T1000 (cell line): ENCODE measurements at regions not wholly inside any gene's neighbourhood (a gene's known extent, or its start where the extent isn't known, plus 50 kb on each side); places are given as distances from the start of the nearest gene placed in this dataset.

ENCODE experiments used
- DNase-seq: peaks from one replicate; lab custom pipeline; 2025; ENCODE audit warnings: mixed read lengths; lab: John Stamatoyannopoulos, UW

- DNase-seq, result no peak
These were observed 61.3 kb upstream of the VCX2 start for GRCh38 chrX:8232406-8232805.

GRCh38 chrX:8233091-8233490 lies 62.0 kb upstream of the VCX2 start:
- no peak for DNase-seq

- no peak for DNase-seq
These were observed 64.0 kb upstream of the VCX2 start for GRCh38 chrX:8235026-8235425.

- no peak for DNase-seq
These were observed 66.7 kb upstream of the VCX2 start for GRCh38 chrX:8237718-8238117.

- no peak for DNase-seq
These were observed 71.5 kb upstream of the VCX2 start for GRCh38 chrX:8242431-8243020.

- DNase-seq, result no peak
These were observed 73.2 kb upstream of the VCX2 start for GRCh38 chrX:8244301-8244700.

- DNase-seq, result no peak
These were observed 74.3 kb upstream of the VCX2 start for GRCh38 chrX:8245411-8245810.

GRCh38 chrX:8253096-8253495 lies 82.0 kb upstream of the VCX2 start:
- no peak for DNase-seq

- no peak for DNase-seq
These were observed 83.3 kb upstream of the VCX2 start for GRCh38 chrX:8254401-8254800.

- no peak for DNase-seq
These were observed 101.8 kb upstream of the VCX2 start for GRCh38 chrX:8272821-8273220.

GRCh38 chrX:8273451-8273895 lies 102.4 kb upstream of the VCX2 start:
- no peak for DNase-seq

- no peak for DNase-seq
These were observed 103.1 kb upstream of the VCX2 start for GRCh38 chrX:8274170-8274569.

GRCh38 chrX:8278557-8278956 lies 107.5 kb upstream of the VCX2 start:
- DNase-seq, result no peak

GRCh38 chrX:8279323-8279722 lies 108.3 kb upstream of the VCX2 start:
- DNase-seq, result no peak

GRCh38 chrX:8284131-8284530 lies 113.1 kb upstream of the VCX2 start:
- no peak for DNase-seq

- no peak for DNase-seq
These were observed 117.5 kb upstream of the VCX2 start for GRCh38 chrX:8288590-8288989.

GRCh38 chrX:8289523-8289922 lies 118.5 kb upstream of the VCX2 start:
- DNase-seq, result peak; percentile 1

GRCh38 chrX:8297766-8298165 lies 126.7 kb upstream of the VCX2 start:
- no peak for DNase-seq

- no peak for DNase-seq
These were observed 133.6 kb upstream of the VCX2 start for GRCh38 chrX:8304668-8305067.

- DNase-seq, result no peak
These were observed 134.3 kb upstream of the VCX2 start for GRCh38 chrX:8305350-8305749.

- no peak for DNase-seq
These were observed 135.3 kb upstream of the VCX2 start for GRCh38 chrX:8306291-8306925.

GRCh38 chrX:8310409-8310808 lies 139.3 kb upstream of the VCX2 start:
- no peak for DNase-seq

- no peak for DNase-seq
These were observed 142.8 kb upstream of the VCX2 start for GRCh38 chrX:8313844-8314243.

- DNase-seq, result no peak
These were observed 143.8 kb upstream of the VCX2 start for GRCh38 chrX:8314881-8315280.
